BE2C (cell line): ENCODE measurements at regions not wholly inside any gene's neighbourhood (a gene's known extent, or its start where the extent isn't known, plus 50 kb on each side); places are given as distances from the start of the nearest gene placed in this dataset.
"Not testable (repeated sequence)": the region's sequence is repeated elsewhere in the genome, so short reads cannot be mapped to it uniquely, and the experiment has no call there.

Experiments
- DNase-seq: peaks from one replicate; pipeline ENCODE4 v3.0.0-alpha.2; 2020
- H3K27me3 ChIP-seq: fragments of 250-450 bp; sonication (Bioruptor Pico); 2 replicates; pipeline ENCODE4 v1.5.1; 2020; ENCODE audit warnings: mild to moderate bottlenecking
- H3K36me3 ChIP-seq: fragments of 250-450 bp; sonication (Bioruptor Pico); 2 replicates; pipeline ENCODE4 v1.5.1; 2020; ENCODE audit warnings: mild to moderate bottlenecking
- H3K4me1 ChIP-seq: fragments of 250-450 bp; sonication (Bioruptor Pico); 2 replicates; pipeline ENCODE4 v1.5.1; 2020
- H3K4me3 ChIP-seq: 2 replicates; pipeline ENCODE4 v1.5.1; 2011; ENCODE audit warnings: low read depth, low read length
- H3K9me3 ChIP-seq: fragments of 250-450 bp; sonication (Bioruptor Pico); 2 replicates; pipeline ENCODE4 v1.5.1; 2020
- CTCF ChIP-seq: IDR thresholded peaks from 2 replicates; pipeline ENCODE4 v1.5.1; 2012; ENCODE audit warnings: mild to moderate bottlenecking, low read depth, low read length

- TF ChIP-seq CTCF: no peak
- no peaks in the 10 kb centered on the region for H3K4me1 ChIP-seq
Measured at GRCh38 chr12:24517000-24517399, 431.9 kb downstream of the BCAT1 start.

GRCh38 chr12:24510581-24511125 lies 438.2 kb downstream of the BCAT1 start:
- TF ChIP-seq CTCF: no peak
- Histone ChIP-seq H3K36me3 (no peaks in the 10 kb centered on the region), H3K4me3 (no peak overlapping the region), H3K27me3 (no peaks in the 10 kb centered on the region), H3K9me3 (no peaks in the 10 kb centered on the region), H3K4me1 (no peaks in the 10 kb centered on the region)
- DNase-seq: no peak

More at GRCh38 chr12:24517000-24517399, 431.9 kb downstream of the BCAT1 start:
- no peak for DNase-seq
- no peaks in the 10 kb centered on the region for H3K27me3 ChIP-seq
- H3K9me3 ChIP-seq: no peaks in the 10 kb centered on the region
- H3K36me3 ChIP-seq: no peaks in the 10 kb centered on the region
- no peak overlapping the region for H3K4me3 ChIP-seq

- no peaks in the 10 kb centered on the region for H3K4me1 ChIP-seq
- H3K36me3 ChIP-seq: no peaks in the 10 kb centered on the region
- no peak for DNase-seq
- no peak overlapping the region for H3K4me3 ChIP-seq
- TF ChIP-seq CTCF: no peak
- H3K9me3 ChIP-seq: no peaks in the 10 kb centered on the region
- no peaks in the 10 kb centered on the region for H3K27me3 ChIP-seq
Measured at GRCh38 chr12:24507827-24508226, 441.1 kb downstream of the BCAT1 start.

- Histone ChIP-seq H3K4me3 (no peak overlapping the region), H3K36me3 (no peaks in the 10 kb centered on the region), H3K4me1 (no peaks in the 10 kb centered on the region), H3K27me3 (no peaks in the 10 kb centered on the region), H3K9me3 (no peaks in the 10 kb centered on the region)
- TF ChIP-seq CTCF: no peak
- DNase-seq: no peak
Measured at GRCh38 chr12:24505366-24506015, 443.4 kb downstream of the BCAT1 start.

- H3K36me3 ChIP-seq, H3K9me3 ChIP-seq, DNase-seq, H3K4me1 ChIP-seq, H3K27me3 ChIP-seq, H3K4me3 ChIP-seq: not testable (repeated sequence)
Measured at GRCh38 chr12:24503477-24503876, 445.4 kb downstream of the BCAT1 start.

GRCh38 chr12:24500831-24501230 lies 448.1 kb downstream of the BCAT1 start:
- no peaks in the 10 kb centered on the region for H3K36me3 ChIP-seq
- H3K27me3 ChIP-seq: no peaks in the 10 kb centered on the region
- no peak for TF ChIP-seq CTCF
- no peak for DNase-seq
- no peak overlapping the region for H3K4me3 ChIP-seq
- H3K9me3 ChIP-seq: no peaks in the 10 kb centered on the region
- no peaks in the 10 kb centered on the region for H3K4me1 ChIP-seq
